Esophagus squamous epithelium (tissue), 4 donors: ENCODE measurements at regions not wholly inside any gene's neighbourhood (a gene's known extent, or its start where the extent isn't known, plus 50 kb on each side); places are given as distances from the start of the nearest gene placed in this dataset.

Experiments used
- POLR2A ChIP-seq, 4 donors: fragments of 450-650 bp; IDR thresholded peaks; one replicate each; pipeline ENCODE4 v1.6.1; 2017; ENCODE audit warnings: antibody characterized with exemption in 4 of 4, mild to moderate bottlenecking in 4 of 4, moderate library complexity in 3 of 4
- TF ChIP-seq, protein P1 (sequence below), 6 experiments: fragments of 450-650 bp in 4 of 6; fragments of 200-600 bp in 2 of 6; sonication (generic) in 2 of 6; IDR thresholded peaks; one replicate each; pipeline ENCODE4 v1.5.1; 2016 to 2019; ENCODE audit warnings: antibody characterized with exemption in 6 of 6, mild to moderate bottlenecking in 4 of 6, moderate library complexity in 4 of 6

DNA sequence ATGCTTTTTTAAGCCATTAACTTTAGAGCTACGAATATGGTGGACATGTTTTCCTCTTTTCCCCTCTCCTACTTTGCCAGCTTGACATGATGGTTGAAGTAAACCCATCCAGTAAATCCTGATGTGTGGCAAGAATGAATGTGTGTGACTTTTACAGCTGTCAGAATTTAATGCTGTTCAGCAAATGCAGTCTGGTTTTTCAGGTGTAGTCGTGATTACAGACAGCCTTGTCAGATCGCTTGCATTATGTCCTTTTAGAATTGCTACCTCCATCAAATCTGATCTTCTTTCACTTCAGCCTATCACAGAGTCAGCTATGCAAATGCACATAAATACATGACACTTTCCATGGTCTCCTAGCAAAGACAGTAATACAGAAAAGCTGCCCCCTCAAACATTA, 278.5 kb downstream of the FBXO15 start:
- TF ChIP-seq POLR2A (IDR thresholded peaks at IDR 0.05): no peak
- TF ChIP-seq, protein P1, sequence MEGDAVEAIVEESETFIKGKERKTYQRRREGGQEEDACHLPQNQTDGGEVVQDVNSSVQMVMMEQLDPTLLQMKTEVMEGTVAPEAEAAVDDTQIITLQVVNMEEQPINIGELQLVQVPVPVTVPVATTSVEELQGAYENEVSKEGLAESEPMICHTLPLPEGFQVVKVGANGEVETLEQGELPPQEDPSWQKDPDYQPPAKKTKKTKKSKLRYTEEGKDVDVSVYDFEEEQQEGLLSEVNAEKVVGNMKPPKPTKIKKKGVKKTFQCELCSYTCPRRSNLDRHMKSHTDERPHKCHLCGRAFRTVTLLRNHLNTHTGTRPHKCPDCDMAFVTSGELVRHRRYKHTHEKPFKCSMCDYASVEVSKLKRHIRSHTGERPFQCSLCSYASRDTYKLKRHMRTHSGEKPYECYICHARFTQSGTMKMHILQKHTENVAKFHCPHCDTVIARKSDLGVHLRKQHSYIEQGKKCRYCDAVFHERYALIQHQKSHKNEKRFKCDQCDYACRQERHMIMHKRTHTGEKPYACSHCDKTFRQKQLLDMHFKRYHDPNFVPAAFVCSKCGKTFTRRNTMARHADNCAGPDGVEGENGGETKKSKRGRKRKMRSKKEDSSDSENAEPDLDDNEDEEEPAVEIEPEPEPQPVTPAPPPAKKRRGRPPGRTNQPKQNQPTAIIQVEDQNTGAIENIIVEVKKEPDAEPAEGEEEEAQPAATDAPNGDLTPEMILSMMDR (IDR thresholded peaks at IDR 0.05): no peak
